ENCODE measurements at regions not wholly inside any gene's neighbourhood (a gene's known extent, or its start where the extent isn't known, plus 50 kb on each side); places are given as distances from the start of the nearest gene placed in this dataset.
A peak's percentile ranks its signal among the peaks of the same experiment; 100 is the strongest.
"Not testable (repeated sequence)": the region's sequence is repeated elsewhere in the genome, so short reads cannot be mapped to it uniquely, and the experiment has no call there.

DNA sequence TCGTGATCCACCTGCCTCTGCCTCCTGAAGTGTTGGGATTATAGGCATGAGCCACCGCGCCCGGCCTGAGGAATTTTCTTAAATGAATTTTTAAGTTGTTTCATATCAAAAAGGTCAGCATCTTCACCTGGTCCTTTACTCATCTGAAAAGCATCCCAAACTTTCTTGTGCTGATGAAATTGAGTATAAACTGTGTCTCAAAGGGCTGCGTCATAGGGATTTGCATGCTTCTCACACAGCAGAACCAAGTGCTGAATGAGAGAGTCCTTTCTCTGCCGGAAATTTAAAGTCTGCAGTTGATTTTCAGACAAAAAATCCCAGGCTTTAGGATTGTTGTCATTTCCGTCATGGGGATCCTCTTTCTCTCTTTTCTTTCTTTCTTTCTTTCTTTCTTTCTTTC, 200.5 kb upstream of the PLGLB1 start:
- intact Hi-C loops (cut with micrococcal nuclease; ENCODE audit: unreplicated experiment); H3K9me3 Mint-ChIP-seq (ENCODE audit: unreplicated experiment); H3K4me3 Mint-ChIP-seq (ENCODE audit: unreplicated experiment); H3K9me3 ChIP-seq; H3K36me3 Mint-ChIP-seq (ENCODE audit: insufficient read depth, unreplicated experiment); H3K36me3 ChIP-seq (ENCODE audit: control insufficient read depth, insufficient read depth, low read length); POLR2A ChIA-PET; H3K4me3 ChIP-seq (ENCODE audit: low read depth, low read length); H3K4me1 Mint-ChIP-seq (ENCODE audit: low read depth, unreplicated experiment); BruUV-seq (replicated peaks); H3K27ac Mint-ChIP-seq (ENCODE audit: unreplicated experiment); CTCF ChIA-PET; H3K4me1 ChIP-seq; H3K27me3 ChIP-seq (replicated peaks; ENCODE audit: control insufficient read depth, insufficient read depth, low read length); DNase-seq: not testable (repeated sequence)
- peaks cover 17% of the 10 kb centered on the region for H3K27me3 Mint-ChIP-seq (ENCODE audit: insufficient read depth, unreplicated experiment)

- POLR2A ChIA-PET; H3K4me3 Mint-ChIP-seq (ENCODE audit: unreplicated experiment); CTCF ChIA-PET; H3K4me3 ChIP-seq (ENCODE audit: low read depth, low read length); DNase-seq; H3K4me1 Mint-ChIP-seq (ENCODE audit: low read depth, unreplicated experiment); H3K4me1 ChIP-seq; intact Hi-C loops (cut with micrococcal nuclease; ENCODE audit: unreplicated experiment); H3K36me3 Mint-ChIP-seq (ENCODE audit: insufficient read depth, unreplicated experiment); H3K27ac Mint-ChIP-seq (ENCODE audit: unreplicated experiment); BruUV-seq (replicated peaks); H3K36me3 ChIP-seq (ENCODE audit: control insufficient read depth, insufficient read depth, low read length); H3K27me3 ChIP-seq (replicated peaks; ENCODE audit: control insufficient read depth, insufficient read depth, low read length); H3K9me3 ChIP-seq; H3K9me3 Mint-ChIP-seq (ENCODE audit: unreplicated experiment): not testable (repeated sequence)
- peaks cover 17% of the 10 kb centered on the region for H3K27me3 Mint-ChIP-seq (ENCODE audit: insufficient read depth, unreplicated experiment)
These were observed 202.2 kb upstream of the PLGLB1 start for GRCh38 chr2:87223873-87224272.

- H3K36me3 Mint-ChIP-seq (ENCODE audit: insufficient read depth, unreplicated experiment); CTCF ChIA-PET; H3K27me3 ChIP-seq (replicated peaks; ENCODE audit: control insufficient read depth, insufficient read depth, low read length); H3K9me3 ChIP-seq; H3K36me3 ChIP-seq (ENCODE audit: control insufficient read depth, insufficient read depth, low read length); intact Hi-C loops (cut with micrococcal nuclease; ENCODE audit: unreplicated experiment); H3K27me3 Mint-ChIP-seq (ENCODE audit: insufficient read depth, unreplicated experiment); DNase-seq; POLR2A ChIA-PET; H3K4me1 ChIP-seq; H3K4me1 Mint-ChIP-seq (ENCODE audit: low read depth, unreplicated experiment); H3K4me3 Mint-ChIP-seq (ENCODE audit: unreplicated experiment); H3K27ac Mint-ChIP-seq (ENCODE audit: unreplicated experiment); BruUV-seq (replicated peaks); H3K9me3 Mint-ChIP-seq (ENCODE audit: unreplicated experiment); H3K4me3 ChIP-seq (ENCODE audit: low read depth, low read length): not testable (repeated sequence)
- TF ChIP-seq, protein P1, sequence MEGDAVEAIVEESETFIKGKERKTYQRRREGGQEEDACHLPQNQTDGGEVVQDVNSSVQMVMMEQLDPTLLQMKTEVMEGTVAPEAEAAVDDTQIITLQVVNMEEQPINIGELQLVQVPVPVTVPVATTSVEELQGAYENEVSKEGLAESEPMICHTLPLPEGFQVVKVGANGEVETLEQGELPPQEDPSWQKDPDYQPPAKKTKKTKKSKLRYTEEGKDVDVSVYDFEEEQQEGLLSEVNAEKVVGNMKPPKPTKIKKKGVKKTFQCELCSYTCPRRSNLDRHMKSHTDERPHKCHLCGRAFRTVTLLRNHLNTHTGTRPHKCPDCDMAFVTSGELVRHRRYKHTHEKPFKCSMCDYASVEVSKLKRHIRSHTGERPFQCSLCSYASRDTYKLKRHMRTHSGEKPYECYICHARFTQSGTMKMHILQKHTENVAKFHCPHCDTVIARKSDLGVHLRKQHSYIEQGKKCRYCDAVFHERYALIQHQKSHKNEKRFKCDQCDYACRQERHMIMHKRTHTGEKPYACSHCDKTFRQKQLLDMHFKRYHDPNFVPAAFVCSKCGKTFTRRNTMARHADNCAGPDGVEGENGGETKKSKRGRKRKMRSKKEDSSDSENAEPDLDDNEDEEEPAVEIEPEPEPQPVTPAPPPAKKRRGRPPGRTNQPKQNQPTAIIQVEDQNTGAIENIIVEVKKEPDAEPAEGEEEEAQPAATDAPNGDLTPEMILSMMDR (IDR thresholded peaks at IDR 0.05; ENCODE audit: insufficient read depth in 1 of 2, low read depth in 1 of 2, low read length in 1 of 2, severe bottlenecking in 1 of 2, unreplicated experiment in 1 of 2) = peak in 1 of 2 experiments; percentile 46
These were observed 207.5 kb upstream of the PLGLB1 start for GRCh38 chr2:87229091-87229689.

DNA sequence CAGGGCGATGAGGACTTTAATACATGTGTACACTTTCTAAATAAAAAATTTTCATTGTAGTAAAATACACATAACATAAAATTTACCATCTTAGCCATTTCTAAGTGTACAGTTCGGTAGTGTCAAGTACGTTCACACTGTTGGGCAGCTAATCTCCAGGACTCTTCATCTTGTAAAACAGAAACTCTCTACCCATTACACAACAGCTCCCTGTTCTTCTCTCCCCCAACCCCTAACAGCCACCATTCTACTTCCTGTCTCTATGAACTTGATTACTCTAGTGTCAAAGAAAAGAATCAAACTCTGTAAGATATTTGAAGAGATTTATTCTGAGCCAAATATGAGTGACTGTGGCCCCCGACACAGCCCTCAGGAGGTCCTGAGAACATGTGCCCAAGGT, 208.3 kb upstream of the PLGLB1 start:
- CTCF ChIA-PET; H3K36me3 ChIP-seq (ENCODE audit: control insufficient read depth, insufficient read depth, low read length); H3K9me3 ChIP-seq; BruUV-seq (replicated peaks); H3K4me1 Mint-ChIP-seq (ENCODE audit: low read depth, unreplicated experiment); H3K27me3 ChIP-seq (replicated peaks; ENCODE audit: control insufficient read depth, insufficient read depth, low read length); H3K4me3 Mint-ChIP-seq (ENCODE audit: unreplicated experiment); intact Hi-C loops (cut with micrococcal nuclease; ENCODE audit: unreplicated experiment); H3K36me3 Mint-ChIP-seq (ENCODE audit: insufficient read depth, unreplicated experiment); H3K27me3 Mint-ChIP-seq (ENCODE audit: insufficient read depth, unreplicated experiment); H3K4me3 ChIP-seq (ENCODE audit: low read depth, low read length); DNase-seq; H3K9me3 Mint-ChIP-seq (ENCODE audit: unreplicated experiment); POLR2A ChIA-PET; H3K4me1 ChIP-seq; H3K27ac Mint-ChIP-seq (ENCODE audit: unreplicated experiment): not testable (repeated sequence)

GRCh38 chr2:87235333-87235981, 213.8 kb upstream of the PLGLB1 start:
- H3K27ac Mint-ChIP-seq (ENCODE audit: unreplicated experiment); H3K27me3 Mint-ChIP-seq (ENCODE audit: insufficient read depth, unreplicated experiment); H3K36me3 Mint-ChIP-seq (ENCODE audit: insufficient read depth, unreplicated experiment); H3K4me3 Mint-ChIP-seq (ENCODE audit: unreplicated experiment); H3K9me3 Mint-ChIP-seq (ENCODE audit: unreplicated experiment); intact Hi-C loops (cut with micrococcal nuclease; ENCODE audit: unreplicated experiment); BruUV-seq (replicated peaks); H3K4me1 Mint-ChIP-seq (ENCODE audit: low read depth, unreplicated experiment); DNase-seq; H3K27me3 ChIP-seq (replicated peaks; ENCODE audit: control insufficient read depth, insufficient read depth, low read length); H3K4me3 ChIP-seq (ENCODE audit: low read depth, low read length); CTCF ChIA-PET; POLR2A ChIA-PET; H3K9me3 ChIP-seq; H3K4me1 ChIP-seq; H3K36me3 ChIP-seq (ENCODE audit: control insufficient read depth, insufficient read depth, low read length): not testable (repeated sequence)

GRCh38 chr2:87237570-87238336, 216.1 kb upstream of the PLGLB1 start:
- H3K9me3 Mint-ChIP-seq (ENCODE audit: unreplicated experiment); DNase-seq; POLR2A ChIA-PET; H3K27me3 ChIP-seq (replicated peaks; ENCODE audit: control insufficient read depth, insufficient read depth, low read length); H3K27ac Mint-ChIP-seq (ENCODE audit: unreplicated experiment); H3K4me3 Mint-ChIP-seq (ENCODE audit: unreplicated experiment); H3K4me1 ChIP-seq; CTCF ChIA-PET; BruUV-seq (replicated peaks); intact Hi-C loops (cut with micrococcal nuclease; ENCODE audit: unreplicated experiment); H3K36me3 ChIP-seq (ENCODE audit: control insufficient read depth, insufficient read depth, low read length); H3K9me3 ChIP-seq; H3K4me1 Mint-ChIP-seq (ENCODE audit: low read depth, unreplicated experiment); H3K27me3 Mint-ChIP-seq (ENCODE audit: insufficient read depth, unreplicated experiment); H3K36me3 Mint-ChIP-seq (ENCODE audit: insufficient read depth, unreplicated experiment); H3K4me3 ChIP-seq (ENCODE audit: low read depth, low read length): not testable (repeated sequence)
